CD4-positive, alpha-beta T cell (primary cell): ENCODE measurements at regions not wholly inside any gene's neighbourhood (a gene's known extent, or its start where the extent isn't known, plus 50 kb on each side); places are given as distances from the start of the nearest gene placed in this dataset.

Experiments
- ATAC-seq: fragments of 200-7000 bp; cut with Tn5 transposase; one replicate; pipeline ENCODE4 v1.10.0; 2022; ENCODE audit warnings: mild to moderate bottlenecking; ENCODE audit not compliant: poor library complexity
- CTCF ChIA-PET: fragments of 350-600 bp; sonication (Branson Sonifier 250); formaldehyde crosslinking; loops from one replicate; lab custom pipeline; 2021; ENCODE audit warnings: antibody characterized with exemption, inconsistent platforms; lab: Charles Lee
- POLR2A ChIA-PET: fragments of 350-600 bp; sonication (Branson Sonifier 250); formaldehyde crosslinking; loops from one replicate; lab custom pipeline; 2021; ENCODE audit warnings: antibody characterized with exemption, inconsistent platforms; lab: Charles Lee
- DNase-seq, 14 experiments: peaks; one replicate each; pipeline ENCODE4 v3.0.0-alpha.2; 2013 to 2020; ENCODE audit warnings: mixed read lengths in 2 of 14
- H3K27ac ChIP-seq, 2 donors: one replicate each; pipeline versions ENCODE4 v1.5.1 to v1.7.0; 2013; ENCODE audit warnings: low read length in 2 of 2, low read depth in 1 of 2, mild to moderate bottlenecking in 1 of 2
- H3K27me3 ChIP-seq, 2 experiments: 1 replicate in 1 of 2; 2 replicates in 1 of 2; pipeline versions ENCODE4 v1.6.1 to v1.7.0; 2013; ENCODE audit warnings: low read length in 2 of 2, control low read depth in 1 of 2, mild to moderate bottlenecking in 1 of 2, moderate library complexity in 1 of 2; ENCODE audit not compliant: insufficient read depth in 2 of 2, control insufficient read depth in 1 of 2
- H3K36me3 ChIP-seq: one replicate; pipeline ENCODE4 v1.6.1; 2013; ENCODE audit warnings: low read length, control low read depth; ENCODE audit not compliant: insufficient read depth
- H3K4me1 ChIP-seq: one replicate; pipeline ENCODE4 v1.6.1; 2013; ENCODE audit warnings: low read length, control low read depth; ENCODE audit not compliant: insufficient read depth
- H3K4me3 ChIP-seq: one replicate; pipeline ENCODE4 v1.5.1; 2013; ENCODE audit warnings: mild to moderate bottlenecking, low read length, moderate library complexity
- H3K9me3 ChIP-seq, 2 experiments: 1 replicate in 1 of 2; 2 replicates in 1 of 2; pipeline versions ENCODE4 v1.6.1 to v1.7.0; 2013; ENCODE audit warnings: low read length in 2 of 2, mild to moderate bottlenecking in 2 of 2, control low read depth in 1 of 2, moderate library complexity in 1 of 2; ENCODE audit not compliant: control insufficient read depth in 1 of 2, insufficient read depth in 1 of 2
- H3K27ac Mint-ChIP-seq: one replicate; pipeline ENCODE4 v1.8.0; 2020; ENCODE audit warnings: mixed read lengths
- H3K27me3 Mint-ChIP-seq: one replicate; pipeline ENCODE4 v1.8.0; 2021; ENCODE audit warnings: mixed read lengths
- H3K36me3 Mint-ChIP-seq: one replicate; pipeline ENCODE4 v1.8.0; 2021; ENCODE audit warnings: low read depth, mixed read lengths
- H3K4me1 Mint-ChIP-seq: one replicate; pipeline ENCODE4 v1.8.0; 2021; ENCODE audit warnings: low read depth, mixed read lengths
- H3K4me3 Mint-ChIP-seq: one replicate; pipeline ENCODE4 v1.8.0; 2020; ENCODE audit warnings: mild to moderate bottlenecking, mixed read lengths
- H3K9me3 Mint-ChIP-seq: one replicate; pipeline ENCODE4 v1.8.0; 2020; ENCODE audit warnings: mixed read lengths
- intact Hi-C, 2 experiments: fragments of 100-400 bp; cut with DNase I in 1 of 2; cut with micrococcal nuclease in 1 of 2; formaldehyde crosslinking; loops; one replicate each; pipeline versions ENCODE4 v1.15.1 to v1.9.0; 2023 to 2025; cut with DNase I, micrococcal nuclease
- TF ChIP-seq, protein P1 (sequence below): fragments of 200-600 bp; IDR thresholded peaks from one replicate; pipeline ENCODE4 v1.8.0; 2022; ENCODE audit warnings: antibody characterized with exemption, mild to moderate bottlenecking

DNA sequence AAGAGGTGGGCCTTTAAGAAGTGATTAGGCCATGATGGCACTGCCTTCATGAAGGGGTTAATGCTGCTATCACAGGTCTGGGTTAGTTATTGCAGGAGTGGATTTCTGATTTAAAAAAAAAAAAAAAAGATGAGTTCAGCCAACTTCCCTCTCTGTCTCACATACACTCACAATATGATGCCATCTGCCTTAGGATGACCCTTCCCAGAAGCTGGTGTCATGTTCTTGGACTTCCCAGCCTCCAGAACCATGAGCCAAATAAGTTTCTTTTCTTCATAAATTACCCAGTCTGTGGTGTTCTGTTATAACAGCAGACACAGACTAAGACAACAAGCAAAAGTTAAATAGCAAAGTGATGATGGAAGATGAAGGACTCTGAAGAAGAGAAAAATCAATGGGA lies 179.7 kb upstream of the ETAA1 start:
- intact Hi-C loops: no loop called here
- Mint-ChIP-seq H3K4me1 (no peaks in the 10 kb centered on the region), H3K27ac (no peak overlapping the region), H3K4me3 (no peak overlapping the region), H3K9me3 (peaks cover 4% of the 10 kb centered on the region), H3K27me3 (peaks cover 5% of the 10 kb centered on the region), H3K36me3 (no peaks in the 10 kb centered on the region)
- Histone ChIP-seq H3K4me3 (no peak overlapping the region), H3K4me1 (no peaks in the 10 kb centered on the region), H3K36me3 (no peaks in the 10 kb centered on the region), H3K27ac (no peak overlapping the region), H3K9me3 (peaks cover 8% of the 10 kb centered on the region in 2 experiments), H3K27me3 (no peaks in the 10 kb centered on the region)
- CTCF ChIA-PET: no interaction called here
- ATAC-seq (no peak), DNase-seq (no peak)
- TF ChIP-seq, protein P1, sequence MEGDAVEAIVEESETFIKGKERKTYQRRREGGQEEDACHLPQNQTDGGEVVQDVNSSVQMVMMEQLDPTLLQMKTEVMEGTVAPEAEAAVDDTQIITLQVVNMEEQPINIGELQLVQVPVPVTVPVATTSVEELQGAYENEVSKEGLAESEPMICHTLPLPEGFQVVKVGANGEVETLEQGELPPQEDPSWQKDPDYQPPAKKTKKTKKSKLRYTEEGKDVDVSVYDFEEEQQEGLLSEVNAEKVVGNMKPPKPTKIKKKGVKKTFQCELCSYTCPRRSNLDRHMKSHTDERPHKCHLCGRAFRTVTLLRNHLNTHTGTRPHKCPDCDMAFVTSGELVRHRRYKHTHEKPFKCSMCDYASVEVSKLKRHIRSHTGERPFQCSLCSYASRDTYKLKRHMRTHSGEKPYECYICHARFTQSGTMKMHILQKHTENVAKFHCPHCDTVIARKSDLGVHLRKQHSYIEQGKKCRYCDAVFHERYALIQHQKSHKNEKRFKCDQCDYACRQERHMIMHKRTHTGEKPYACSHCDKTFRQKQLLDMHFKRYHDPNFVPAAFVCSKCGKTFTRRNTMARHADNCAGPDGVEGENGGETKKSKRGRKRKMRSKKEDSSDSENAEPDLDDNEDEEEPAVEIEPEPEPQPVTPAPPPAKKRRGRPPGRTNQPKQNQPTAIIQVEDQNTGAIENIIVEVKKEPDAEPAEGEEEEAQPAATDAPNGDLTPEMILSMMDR: no peak
- POLR2A ChIA-PET: no interaction called here

DNA sequence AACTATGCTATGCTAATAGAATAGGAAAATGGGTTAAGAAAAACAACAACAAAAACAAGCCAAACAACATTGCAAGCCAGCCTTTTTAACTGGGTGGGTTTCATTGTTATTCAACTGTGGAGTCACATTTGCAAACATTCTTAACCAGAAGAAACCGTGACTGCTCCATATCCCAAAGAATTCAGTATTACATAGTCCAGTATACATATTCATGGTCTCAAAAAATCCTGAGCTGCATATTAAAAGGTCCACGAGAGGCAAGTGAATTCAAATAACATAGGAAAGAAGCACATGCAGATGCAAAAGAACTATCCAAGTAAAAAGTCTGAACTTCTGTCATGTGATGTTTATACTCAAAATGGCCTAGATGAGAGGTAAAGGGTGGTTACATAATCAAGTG lies 179.1 kb upstream of the ETAA1 start:
- TF ChIP-seq, protein P1: no peak
- intact Hi-C loops: no loop called here
- CTCF ChIA-PET: no interaction called here
- Mint-ChIP-seq H3K9me3 (peaks cover 4% of the 10 kb centered on the region), H3K27me3 (peaks cover 5% of the 10 kb centered on the region), H3K27ac (no peak overlapping the region), H3K4me1 (no peaks in the 10 kb centered on the region), H3K4me3 (no peak overlapping the region), H3K36me3 (no peaks in the 10 kb centered on the region)
- Histone ChIP-seq H3K27ac (no peak overlapping the region), H3K36me3 (no peaks in the 10 kb centered on the region), H3K4me1 (no peaks in the 10 kb centered on the region), H3K9me3 (peaks cover 8% of the 10 kb centered on the region in 2 experiments), H3K27me3 (no peaks in the 10 kb centered on the region), H3K4me3 (no peak overlapping the region)
- POLR2A ChIA-PET: no interaction called here
- DNase-seq (no peak), ATAC-seq (no peak)

DNA sequence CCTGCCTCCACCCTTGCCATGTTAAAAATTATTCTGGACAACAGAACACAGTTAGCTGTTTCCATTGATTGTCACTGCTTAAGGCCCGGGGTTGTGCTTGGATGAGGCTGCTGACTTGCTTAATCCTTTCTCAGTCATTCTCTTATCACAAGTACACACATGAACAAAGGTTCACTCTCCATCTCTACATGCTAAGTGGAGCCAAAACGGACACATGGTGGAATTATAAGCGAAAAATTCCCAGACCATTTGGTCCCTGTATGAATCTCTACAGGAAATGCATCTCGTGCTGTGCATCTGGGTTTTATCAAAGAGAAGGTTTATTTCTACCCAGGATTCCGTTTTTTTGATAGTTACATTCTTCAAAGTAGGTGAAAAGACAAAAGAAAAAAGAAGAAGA lies 177.5 kb upstream of the ETAA1 start:
- TF ChIP-seq, protein P1: no peak
- Histone ChIP-seq H3K36me3 (no peaks in the 10 kb centered on the region), H3K4me1 (no peaks in the 10 kb centered on the region), H3K27ac (no peak overlapping the region), H3K4me3 (no peak overlapping the region), H3K9me3 (peaks cover 8% of the 10 kb centered on the region in 2 experiments), H3K27me3 (no peaks in the 10 kb centered on the region)
- H3K36me3 Mint-ChIP-seq: no peaks in the 10 kb centered on the region
- no peak overlapping the region for H3K4me3 Mint-ChIP-seq
- peaks cover 5% of the 10 kb centered on the region for H3K27me3 Mint-ChIP-seq
- no peak for DNase-seq
- ATAC-seq: no peak
- ChIA-PET POLR2A (no interaction called here), CTCF (no interaction called here)
- H3K27ac Mint-ChIP-seq: no peak overlapping the region
- intact Hi-C loops: no loop called here
- H3K4me1 Mint-ChIP-seq: no peaks in the 10 kb centered on the region
- H3K9me3 Mint-ChIP-seq: peaks cover 4% of the 10 kb centered on the region
